ENCODE measurements at regions not wholly inside any gene's neighbourhood (a gene's known extent, or its start where the extent isn't known, plus 50 kb on each side); places are given as distances from the start of the nearest gene placed in this dataset.

- DNase-seq (ENCODE audit: low spot score), result no peak
- no peak overlapping the region for H3K9ac ChIP-seq (ENCODE audit: low read depth in 1 of 2, low read length in 2 of 2)
- peaks cover 0 to 8% (median 1%) of the 10 kb centered on the region in 4 donors for H3K9me3 ChIP-seq (ENCODE audit: control insufficient read depth in 4 of 4, low read length in 3 of 4)
- WGBS, result 90% methylated on average over 7 of the region's 7 CpGs
- H3K27me3 ChIP-seq (ENCODE audit: control insufficient read depth in 4 of 4, insufficient read depth in 4 of 4, low read length in 3 of 4), result no peaks in the 10 kb centered on the region
- no peaks in the 10 kb centered on the region for H3K36me3 ChIP-seq (ENCODE audit: control insufficient read depth in 4 of 4, insufficient read depth in 3 of 4, low read depth in 1 of 4, low read length in 3 of 4)
- no peak overlapping the region for H3K4me3 ChIP-seq (ENCODE audit: low read depth in 1 of 3, low read length in 3 of 3)
- H3K27ac ChIP-seq (ENCODE audit: low read depth in 1 of 2, low read length in 2 of 2), result no peak overlapping the region
- TF ChIP-seq GABPA (IDR thresholded peaks at IDR 0.05 in 1 of 2, conservative IDR thresholded peaks at IDR 0.05 in 1 of 2) (no peak), SP1 (IDR thresholded peaks at IDR 0.05) (no peak), CTCF (IDR thresholded peaks at IDR 0.05; ENCODE audit: low read depth, low read length, missing input control) (no peak), RXRA (IDR thresholded peaks at IDR 0.05) (no peak), REST (IDR thresholded peaks at IDR 0.05) (no peak), FOXA1 (IDR thresholded peaks at IDR 0.05) (no peak), ZBTB33 (IDR thresholded peaks at IDR 0.05) (no peak), ATF3 (IDR thresholded peaks at IDR 0.05) (no peak), JUND (IDR thresholded peaks at IDR 0.05) (no peak), HNF4G (IDR thresholded peaks at IDR 0.05) (no peak), FOXA2 (IDR thresholded peaks at IDR 0.05) (no peak), HNF4A (conservative IDR thresholded peaks at IDR 0.05) (no peak), RAD21 (IDR thresholded peaks at IDR 0.05) (no peak), MAX (IDR thresholded peaks at IDR 0.05) (no peak)
- H3K4me1 ChIP-seq (ENCODE audit: control insufficient read depth in 4 of 4, insufficient read depth in 4 of 4, low read length in 3 of 4), result no peaks in the 10 kb centered on the region
Observed at GRCh38 chr10:33038672-33039071, 80.6 kb upstream of the ITGB1 start.

GRCh38 chr10:33037726-33038125 lies 79.7 kb upstream of the ITGB1 start:
- WGBS, result 96% methylated on average over 8 of the region's 8 CpGs
- Histone ChIP-seq H3K27ac (ENCODE audit: low read depth in 1 of 2, low read length in 2 of 2) (no peak overlapping the region), H3K27me3 (ENCODE audit: control insufficient read depth in 4 of 4, insufficient read depth in 4 of 4, low read length in 3 of 4) (no peaks in the 10 kb centered on the region), H3K36me3 (ENCODE audit: control insufficient read depth in 4 of 4, insufficient read depth in 3 of 4, low read depth in 1 of 4, low read length in 3 of 4) (no peaks in the 10 kb centered on the region), H3K4me1 (ENCODE audit: control insufficient read depth in 4 of 4, insufficient read depth in 4 of 4, low read length in 3 of 4) (no peaks in the 10 kb centered on the region), H3K9me3 (ENCODE audit: control insufficient read depth in 4 of 4, low read length in 3 of 4) (peaks cover 0 to 8% (median 1%) of the 10 kb centered on the region in 4 donors), H3K4me3 (ENCODE audit: low read depth in 1 of 3, low read length in 3 of 3) (no peak overlapping the region), H3K9ac (ENCODE audit: low read depth in 1 of 2, low read length in 2 of 2) (no peak overlapping the region)
- no peak for DNase-seq (ENCODE audit: low spot score)
- no peak for TF ChIP-seq MAX (IDR thresholded peaks at IDR 0.05)

Data from liver (tissue), 8 donors.